H9 (cell line): ENCODE measurements at regions not wholly inside any gene's neighbourhood (a gene's known extent, or its start where the extent isn't known, plus 50 kb on each side); places are given as distances from the start of the nearest gene placed in this dataset.

ENCODE experiments used
- DNase-seq: peaks from one replicate; pipeline ENCODE4 v3.0.0-alpha.2; 2017
- H2AFZ ChIP-seq: one replicate; pipeline ENCODE4 v1.6.1; 2013; ENCODE audit warnings: mild to moderate bottlenecking, low read length, control low read depth, moderate library complexity
- H2AK5ac ChIP-seq: 2 replicates; pipeline ENCODE4 v1.6.1; 2013; ENCODE audit warnings: low read length, control low read depth, mixed read lengths; ENCODE audit not compliant: insufficient read length
- H2BK120ac ChIP-seq: one replicate; pipeline ENCODE4 v1.6.1; 2013; ENCODE audit warnings: low read depth, mild to moderate bottlenecking, low read length, control low read depth, inconsistent platforms; ENCODE audit not compliant: poor library complexity, severe bottlenecking
- H2BK12ac ChIP-seq: 2 replicates; pipeline ENCODE4 v1.6.1; 2013; ENCODE audit warnings: low read length, control low read depth, mixed read lengths, low read depth; ENCODE audit not compliant: insufficient read length
- H2BK15ac ChIP-seq: 2 replicates; pipeline ENCODE4 v1.6.1; 2013; ENCODE audit warnings: low read depth, low read length, control low read depth
- H2BK20ac ChIP-seq: one replicate; pipeline ENCODE4 v1.6.1; 2013; ENCODE audit warnings: low read depth, mild to moderate bottlenecking, low read length, control low read depth, inconsistent platforms; ENCODE audit not compliant: poor library complexity, severe bottlenecking
- H2BK5ac ChIP-seq: 2 replicates; pipeline ENCODE4 v1.6.1; 2013; ENCODE audit warnings: low read length, control low read depth, mixed read lengths; ENCODE audit not compliant: insufficient read length
- H3K14ac ChIP-seq: 2 replicates; pipeline ENCODE4 v1.6.1; 2013; ENCODE audit warnings: low read length, control low read depth; ENCODE audit not compliant: insufficient read depth
- H3K18ac ChIP-seq: 2 replicates; pipeline ENCODE4 v1.6.1; 2013; ENCODE audit warnings: low read depth, mild to moderate bottlenecking, mixed read lengths, low read length, control low read depth; ENCODE audit not compliant: insufficient read length
- H3K23ac ChIP-seq: 2 replicates; pipeline ENCODE4 v1.6.1; 2013; ENCODE audit warnings: low read length, control low read depth, mixed read lengths, low read depth; ENCODE audit not compliant: insufficient read length
- H3K23me2 ChIP-seq: 2 replicates; pipeline ENCODE4 v1.6.1; 2013; ENCODE audit warnings: low read depth, mild to moderate bottlenecking, mixed read lengths, low read length, control low read depth; ENCODE audit not compliant: insufficient read length, poor library complexity, severe bottlenecking
- H3K27ac ChIP-seq: 2 replicates; pipeline ENCODE4 v1.5.1; 2013; ENCODE audit warnings: low read length, control low read depth, mixed read lengths, low read depth; ENCODE audit not compliant: insufficient read length
- H3K27me3 ChIP-seq: 2 replicates; pipeline ENCODE4 v1.6.1; 2013; ENCODE audit warnings: low read length, control low read depth, inconsistent platforms; ENCODE audit not compliant: insufficient read depth
- H3K4ac ChIP-seq: 2 replicates; pipeline ENCODE4 v1.6.1; 2013; ENCODE audit warnings: low read depth, mild to moderate bottlenecking, control low read depth, inconsistent platforms, low read length, moderate library complexity
- H3K4me1 ChIP-seq: 2 replicates; pipeline ENCODE4 v1.6.1; 2013; ENCODE audit warnings: low read length, control low read depth, inconsistent platforms; ENCODE audit not compliant: insufficient read depth
- H3K4me2 ChIP-seq: 2 replicates; pipeline ENCODE4 v1.6.1; 2013; ENCODE audit warnings: low read length, control low read depth, mixed read lengths; ENCODE audit not compliant: insufficient read length, insufficient read depth
- H3K56ac ChIP-seq: 2 replicates; pipeline ENCODE4 v1.6.1; 2013; ENCODE audit warnings: low read depth, mild to moderate bottlenecking, mixed read lengths, low read length, control low read depth; ENCODE audit not compliant: insufficient read length
- H3K79me1 ChIP-seq: 2 replicates; pipeline ENCODE4 v1.6.1; 2013; ENCODE audit warnings: low read depth, mild to moderate bottlenecking, moderate library complexity, low read length, control low read depth, inconsistent platforms; ENCODE audit not compliant: insufficient read depth, poor library complexity, severe bottlenecking
- H3K79me2 ChIP-seq: 2 replicates; pipeline ENCODE4 v1.6.1; 2013; ENCODE audit warnings: low read length, control low read depth, inconsistent platforms; ENCODE audit not compliant: insufficient read depth
- H3K9ac ChIP-seq: 2 replicates; pipeline ENCODE4 v1.6.1; 2013; ENCODE audit warnings: low read length, control low read depth, mixed read lengths; ENCODE audit not compliant: insufficient read length; ENCODE audit errors: extremely low read depth
- H3K9me3 ChIP-seq: one replicate; pipeline ENCODE4 v1.6.1; 2013; ENCODE audit warnings: low read depth, low read length, inconsistent platforms; ENCODE audit not compliant: control insufficient read depth
- H3T11ph ChIP-seq: one replicate; pipeline ENCODE4 v1.6.1; 2013; ENCODE audit warnings: mild to moderate bottlenecking, low read length, control low read depth, inconsistent platforms
- H4K20me1 ChIP-seq: one replicate; pipeline ENCODE4 v1.6.1; 2013; ENCODE audit not compliant: control insufficient read depth, insufficient read length, insufficient read depth
- H4K5ac ChIP-seq: 2 replicates; pipeline ENCODE4 v1.6.1; 2013; ENCODE audit warnings: low read depth, mild to moderate bottlenecking, mixed read lengths, low read length, control low read depth; ENCODE audit not compliant: insufficient read length
- H4K8ac ChIP-seq: replicated peaks from 2 replicates; pipeline ENCODE4 v1.6.1; 2013; ENCODE audit warnings: low read length, control low read depth, mixed read lengths, low read depth; ENCODE audit not compliant: insufficient read length
- H4K91ac ChIP-seq: 2 replicates; pipeline ENCODE4 v1.6.1; 2013; ENCODE audit warnings: low read depth, mild to moderate bottlenecking, moderate library complexity, mixed read lengths, low read length, control low read depth; ENCODE audit not compliant: insufficient read length
- H3K27ac Mint-ChIP-seq, 3 experiments: 2 replicates in 2 of 3; 3 replicates in 1 of 3; pipeline ENCODE4 v1.8.0; 2020 to 2021; ENCODE audit warnings: mixed read lengths in 3 of 3, mild to moderate bottlenecking in 1 of 3, moderate library complexity in 1 of 3
- H3K27me3 Mint-ChIP-seq: 2 replicates; pipeline ENCODE4 v1.8.0; 2021; ENCODE audit warnings: low read depth, mild to moderate bottlenecking, moderate library complexity, mixed read lengths
- H3K36me3 Mint-ChIP-seq, 3 experiments: 2 replicates in 2 of 3; 3 replicates in 1 of 3; pipeline ENCODE4 v1.8.0; 2020 to 2021; ENCODE audit warnings: low read depth in 3 of 3, mixed read lengths in 3 of 3; ENCODE audit not compliant: insufficient read depth in 1 of 3
- H3K4me1 Mint-ChIP-seq, 2 experiments: 2 replicates each; pipeline ENCODE4 v1.8.0; 2020; ENCODE audit warnings: mixed read lengths in 2 of 2
- H3K4me3 Mint-ChIP-seq, 2 experiments: 2 replicates in 1 of 2; 3 replicates in 1 of 2; pipeline ENCODE4 v1.8.0; 2020 to 2021; ENCODE audit warnings: mild to moderate bottlenecking in 2 of 2, mixed read lengths in 2 of 2, moderate library complexity in 1 of 2
- H3K9me3 Mint-ChIP-seq, 2 experiments: 2 replicates in 1 of 2; 3 replicates in 1 of 2; pipeline ENCODE4 v1.8.0; 2020; ENCODE audit warnings: mild to moderate bottlenecking in 2 of 2, mixed read lengths in 2 of 2, moderate library complexity in 1 of 2
- WGBS: extraction: QIAGEN DNeasy Blood & Tissue Kit; methylation state at CpG from one replicate; pipeline ENCODE4 v1.1.7; 2013; ENCODE audit warnings: missing lambda C conversion rate, low lambda C conversion rate, mixed read lengths; ENCODE audit not compliant: insufficient read length; ENCODE audit errors: extremely low coverage; 5-methylcytosine and 5-hydroxymethylcytosine counted together
- TF ChIP-seq, protein P1 (sequence below): fragments of 200-600 bp; sonication (generic); conservative IDR thresholded peaks from 3 replicates; pipeline ENCODE4 v1.8.0; 2021; ENCODE audit warnings: antibody characterized with exemption, mild to moderate bottlenecking

DNA sequence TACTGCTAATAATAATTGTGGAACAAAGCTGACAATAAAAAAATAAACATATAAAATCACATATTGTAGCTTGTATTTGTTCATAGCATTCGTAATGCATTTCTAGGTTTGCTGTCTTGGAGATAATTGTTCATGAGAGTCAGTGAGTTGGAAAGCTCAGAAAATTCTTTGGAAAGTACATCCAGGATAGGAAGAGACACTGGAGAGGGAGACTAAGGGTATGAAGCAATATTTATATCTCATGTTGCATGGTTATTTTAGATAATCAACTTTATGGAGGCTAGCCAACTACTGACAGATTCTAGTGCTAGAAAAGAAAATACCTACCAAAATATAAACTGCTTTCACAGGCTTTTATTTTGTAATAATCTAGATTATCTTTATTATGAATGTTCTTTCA lies 1095.2 kb downstream of the FSCB start:
- H3K9ac ChIP-seq: no peak overlapping the region
- no peak overlapping the region for H3K23ac ChIP-seq
- H3K4ac ChIP-seq: no peak overlapping the region
- no peak overlapping the region for H2BK5ac ChIP-seq
- H2AFZ ChIP-seq: no peak overlapping the region
- no peaks in the 10 kb centered on the region for H3K9me3 ChIP-seq
- H3K36me3 Mint-ChIP-seq: no peaks in the 10 kb centered on the region
- no peaks in the 10 kb centered on the region for H3K79me2 ChIP-seq
- H3K4me3 Mint-ChIP-seq: no peak overlapping the region
- WGBS: no CpG with 5 or more reads among the region's 1 CpG
- no peaks in the 10 kb centered on the region for H3K79me1 ChIP-seq
- no peaks in the 10 kb centered on the region for H3K23me2 ChIP-seq
- no peak overlapping the region for H3K18ac ChIP-seq
- H2BK15ac ChIP-seq: no peak overlapping the region
- H3T11ph ChIP-seq: no peak overlapping the region
- H3K27me3 Mint-ChIP-seq: no peaks in the 10 kb centered on the region
- H3K14ac ChIP-seq: no peak overlapping the region
- no peak overlapping the region for H3K27ac ChIP-seq
- H3K4me2 ChIP-seq: no peak overlapping the region
- H4K20me1 ChIP-seq: no peaks in the 10 kb centered on the region
- no peaks in the 10 kb centered on the region for H3K4me1 Mint-ChIP-seq
- H2BK120ac ChIP-seq: no peak overlapping the region
- no peak overlapping the region for H4K8ac ChIP-seq
- H2AK5ac ChIP-seq: no peak overlapping the region
- H2BK12ac ChIP-seq: no peak overlapping the region
- H2BK20ac ChIP-seq: no peak overlapping the region
- H3K56ac ChIP-seq: no peak overlapping the region
- H3K9me3 Mint-ChIP-seq: no peaks in the 10 kb centered on the region
- no peaks in the 10 kb centered on the region for H3K4me1 ChIP-seq
- no peaks in the 10 kb centered on the region for H3K27me3 ChIP-seq
- no peak overlapping the region for H3K27ac Mint-ChIP-seq
- TF ChIP-seq, protein P1, sequence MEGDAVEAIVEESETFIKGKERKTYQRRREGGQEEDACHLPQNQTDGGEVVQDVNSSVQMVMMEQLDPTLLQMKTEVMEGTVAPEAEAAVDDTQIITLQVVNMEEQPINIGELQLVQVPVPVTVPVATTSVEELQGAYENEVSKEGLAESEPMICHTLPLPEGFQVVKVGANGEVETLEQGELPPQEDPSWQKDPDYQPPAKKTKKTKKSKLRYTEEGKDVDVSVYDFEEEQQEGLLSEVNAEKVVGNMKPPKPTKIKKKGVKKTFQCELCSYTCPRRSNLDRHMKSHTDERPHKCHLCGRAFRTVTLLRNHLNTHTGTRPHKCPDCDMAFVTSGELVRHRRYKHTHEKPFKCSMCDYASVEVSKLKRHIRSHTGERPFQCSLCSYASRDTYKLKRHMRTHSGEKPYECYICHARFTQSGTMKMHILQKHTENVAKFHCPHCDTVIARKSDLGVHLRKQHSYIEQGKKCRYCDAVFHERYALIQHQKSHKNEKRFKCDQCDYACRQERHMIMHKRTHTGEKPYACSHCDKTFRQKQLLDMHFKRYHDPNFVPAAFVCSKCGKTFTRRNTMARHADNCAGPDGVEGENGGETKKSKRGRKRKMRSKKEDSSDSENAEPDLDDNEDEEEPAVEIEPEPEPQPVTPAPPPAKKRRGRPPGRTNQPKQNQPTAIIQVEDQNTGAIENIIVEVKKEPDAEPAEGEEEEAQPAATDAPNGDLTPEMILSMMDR: no peak
- no peak for DNase-seq
- no peak overlapping the region for H4K5ac ChIP-seq
- H4K91ac ChIP-seq: no peak overlapping the region
